OCI-M1 (cell line): ENCODE measurements at regions not wholly inside any gene's neighbourhood (a gene's known extent, or its start where the extent isn't known, plus 50 kb on each side); places are given as distances from the start of the nearest gene placed in this dataset.
"Not testable (repeated sequence)": the region's sequence is repeated elsewhere in the genome, so short reads cannot be mapped to it uniquely, and the experiment has no call there.

Experiments
- DNase-seq: peaks from one replicate; lab custom pipeline; 2025; lab: John Stamatoyannopoulos, UW

DNA sequence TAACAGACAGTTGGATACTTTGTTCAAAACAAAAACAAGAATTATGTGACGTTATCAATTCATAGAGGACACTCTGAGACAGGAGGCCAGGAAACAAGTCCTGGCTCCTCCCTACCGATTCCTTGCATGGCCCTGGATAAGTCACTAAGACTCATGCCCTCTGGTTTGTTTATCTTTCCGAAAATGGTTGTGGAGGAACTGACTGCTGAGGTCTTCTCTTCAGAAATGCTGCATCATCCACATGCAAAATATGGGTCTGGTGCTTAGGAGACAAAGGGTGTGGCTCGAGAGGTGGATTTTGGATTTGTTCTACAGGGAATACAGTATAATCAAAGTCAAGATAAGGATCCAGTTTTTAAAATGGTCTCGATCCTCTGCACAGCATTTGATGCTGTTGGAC lies 130.9 kb downstream of the RELL1 start:
- DNase-seq = peak; percentile 33

DNA sequence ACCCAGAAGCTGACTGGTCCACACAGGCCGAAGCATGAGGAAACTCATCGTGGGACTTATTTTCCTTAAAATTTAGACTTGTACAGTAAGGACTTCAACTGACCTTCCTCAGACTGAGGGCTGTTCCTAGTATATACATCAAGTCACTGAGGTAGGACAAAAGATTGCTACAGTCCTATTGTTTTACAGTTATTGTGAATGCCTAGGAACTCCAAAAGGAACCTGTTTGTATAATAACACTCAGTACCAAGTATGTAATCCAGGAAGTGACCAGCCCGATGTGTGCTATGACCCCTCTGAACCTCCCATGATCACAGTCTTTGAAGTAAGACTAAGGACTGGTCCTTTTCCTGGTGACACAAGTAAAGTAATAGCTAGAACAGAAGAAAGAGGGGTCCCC lies 136.3 kb downstream of the RELL1 start:
- DNase-seq = not testable (repeated sequence)

DNA sequence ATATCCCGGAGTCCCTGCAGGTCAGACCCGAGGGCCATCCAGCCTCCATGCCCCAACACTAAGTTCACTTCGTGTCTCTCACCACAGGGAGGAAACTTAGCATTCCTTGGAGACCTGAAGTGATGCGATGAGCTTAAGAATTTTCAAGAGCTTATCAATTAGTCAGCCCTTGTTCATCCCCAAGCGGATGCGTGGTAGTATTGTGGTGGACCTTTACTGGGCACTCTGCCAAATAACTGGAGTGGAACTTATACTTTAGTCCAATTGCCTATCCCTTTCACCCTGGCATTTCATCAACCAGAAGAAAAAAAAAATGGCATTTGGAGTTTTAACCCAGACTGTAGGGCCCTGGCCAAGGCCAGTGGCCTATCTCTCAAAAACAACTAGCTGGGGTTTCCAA lies 137.1 kb downstream of the RELL1 start:
- no peak for DNase-seq

DNA sequence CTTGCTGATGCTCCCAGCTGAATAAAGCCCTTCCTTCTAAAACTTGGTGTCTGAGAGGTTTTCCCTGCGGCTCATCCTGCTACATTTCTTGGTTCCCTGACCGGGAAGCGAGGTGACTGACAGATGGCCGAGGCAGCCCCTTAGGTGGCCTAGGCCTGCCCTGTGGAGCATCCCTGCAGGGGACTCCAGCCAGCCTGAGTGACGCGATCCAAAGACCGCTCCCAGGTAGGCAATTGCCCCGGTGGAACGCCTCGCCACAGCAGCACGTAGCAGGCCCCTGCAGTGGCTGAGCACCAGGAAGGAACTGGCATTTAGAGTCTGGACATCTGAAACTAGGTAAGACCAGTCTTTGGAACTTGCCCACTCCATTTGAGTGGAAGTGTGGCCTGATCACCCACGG lies 139.6 kb downstream of the RELL1 start:
- no peak for DNase-seq

DNA sequence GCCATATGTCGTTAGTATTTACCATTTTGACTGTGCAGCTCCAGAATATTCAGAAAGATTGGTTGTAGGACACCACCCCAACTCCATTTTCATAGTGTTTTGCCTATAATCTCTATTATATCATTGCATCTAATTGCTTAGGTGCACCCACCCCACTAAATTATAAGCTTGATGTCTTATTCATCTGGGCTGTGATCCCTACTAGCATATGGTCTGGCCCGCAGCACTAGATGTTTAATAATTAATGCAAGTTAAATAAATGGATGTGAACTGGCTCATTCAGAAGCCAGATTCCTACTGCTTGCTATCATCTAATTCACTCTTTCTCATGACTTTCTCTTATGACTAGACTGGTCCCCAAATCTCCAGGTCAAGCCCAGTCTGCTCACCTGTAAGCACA lies 143.5 kb downstream of the RELL1 start:
- no peak for DNase-seq

DNA sequence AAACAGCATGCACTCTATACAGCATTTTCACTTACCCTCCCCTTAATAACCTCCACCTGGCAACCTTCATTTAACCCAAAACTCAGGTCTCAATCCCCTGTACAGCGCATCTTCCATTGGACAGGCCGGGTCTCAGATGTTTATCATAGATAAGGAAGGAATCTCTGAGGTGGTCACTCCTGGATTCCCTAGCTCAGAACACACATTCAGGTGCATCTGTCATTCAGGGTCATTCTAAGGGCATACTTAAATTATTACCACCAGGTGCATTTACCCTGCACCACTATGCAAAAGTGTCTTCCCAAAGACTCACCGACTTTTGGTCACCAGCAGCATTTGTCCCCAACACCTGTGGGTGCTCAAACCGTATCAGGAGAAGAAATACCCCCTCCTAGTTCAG lies 144.2 kb downstream of the RELL1 start:
- DNase-seq = no peak

DNA sequence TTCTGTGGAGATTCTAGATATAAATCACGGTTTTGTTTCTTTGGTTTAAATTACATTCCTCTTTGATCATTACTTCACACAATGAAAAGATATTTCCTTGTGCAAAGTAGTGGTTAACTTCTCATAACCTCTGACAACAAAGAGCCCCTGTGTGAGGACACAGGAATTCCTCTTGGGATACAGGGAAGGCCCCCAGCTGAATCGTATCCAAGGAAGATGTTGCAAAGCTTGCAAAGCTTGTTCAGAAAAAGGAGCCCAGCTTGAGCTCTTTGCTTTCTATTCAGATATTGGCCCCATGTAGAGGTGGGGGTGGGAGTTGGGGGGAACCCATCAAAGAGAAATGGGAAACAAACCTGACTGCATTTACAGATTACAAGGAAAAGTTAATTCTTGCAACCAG lies 145.7 kb downstream of the RELL1 start:
- no peak for DNase-seq

DNA sequence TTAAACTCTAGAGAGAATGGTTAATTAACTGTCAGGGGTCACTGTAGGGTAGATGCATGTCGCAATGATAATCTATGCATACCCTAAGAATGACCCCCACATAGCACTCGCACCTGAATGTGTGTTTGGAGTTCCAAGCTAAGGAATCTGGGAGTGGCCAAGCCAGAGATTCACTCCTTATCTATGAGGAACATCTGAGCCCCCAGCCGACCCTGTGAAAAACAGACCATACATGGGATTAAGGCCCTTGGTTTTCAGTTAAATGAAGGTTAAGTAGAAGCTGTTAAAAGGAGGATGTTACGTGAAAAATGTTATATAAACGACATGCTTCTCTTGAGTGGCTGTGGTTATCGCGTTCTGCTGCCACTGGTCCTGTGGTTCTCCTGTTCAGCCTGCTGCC lies 147.2 kb downstream of the RELL1 start:
- DNase-seq = no peak

DNA sequence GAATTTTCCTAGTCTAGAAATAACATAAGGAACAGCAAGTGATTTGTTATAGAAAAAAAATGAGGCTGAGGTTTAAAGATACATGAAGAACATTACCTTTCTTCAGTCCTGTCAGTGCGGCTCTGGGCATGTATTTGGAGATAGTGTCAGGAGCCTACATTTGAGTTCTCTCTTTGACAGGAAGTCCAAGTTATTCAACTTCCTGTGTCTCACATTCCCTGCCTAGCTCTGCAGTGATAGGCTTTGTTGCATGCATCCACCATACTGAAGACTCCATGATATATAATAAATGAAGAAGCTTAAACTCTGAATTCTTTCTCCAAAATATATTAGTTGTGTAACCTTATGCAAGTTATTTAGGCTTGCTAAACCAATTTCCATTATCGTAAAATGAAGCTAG lies 148.7 kb downstream of the RELL1 start:
- DNase-seq = no peak

DNA sequence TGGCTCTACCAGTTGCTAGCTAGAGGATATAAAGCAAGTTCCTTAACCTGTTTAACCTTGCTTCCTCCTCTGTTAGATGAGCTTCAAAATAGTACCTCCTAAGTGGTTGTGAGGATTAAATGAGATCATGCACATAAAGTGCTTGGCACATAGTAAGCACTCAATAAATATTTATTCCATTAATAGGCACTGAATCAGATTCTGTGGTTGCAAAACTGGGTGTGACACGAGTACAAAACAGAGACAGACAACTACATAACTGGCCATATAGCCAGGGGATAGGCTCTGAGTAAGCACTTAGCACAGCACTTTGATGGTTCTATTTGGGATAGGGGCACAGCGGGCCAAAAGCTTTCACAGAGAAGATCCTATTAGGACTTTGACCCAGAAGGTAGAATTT lies 150.3 kb downstream of the RELL1 start:
- no peak for DNase-seq

DNA sequence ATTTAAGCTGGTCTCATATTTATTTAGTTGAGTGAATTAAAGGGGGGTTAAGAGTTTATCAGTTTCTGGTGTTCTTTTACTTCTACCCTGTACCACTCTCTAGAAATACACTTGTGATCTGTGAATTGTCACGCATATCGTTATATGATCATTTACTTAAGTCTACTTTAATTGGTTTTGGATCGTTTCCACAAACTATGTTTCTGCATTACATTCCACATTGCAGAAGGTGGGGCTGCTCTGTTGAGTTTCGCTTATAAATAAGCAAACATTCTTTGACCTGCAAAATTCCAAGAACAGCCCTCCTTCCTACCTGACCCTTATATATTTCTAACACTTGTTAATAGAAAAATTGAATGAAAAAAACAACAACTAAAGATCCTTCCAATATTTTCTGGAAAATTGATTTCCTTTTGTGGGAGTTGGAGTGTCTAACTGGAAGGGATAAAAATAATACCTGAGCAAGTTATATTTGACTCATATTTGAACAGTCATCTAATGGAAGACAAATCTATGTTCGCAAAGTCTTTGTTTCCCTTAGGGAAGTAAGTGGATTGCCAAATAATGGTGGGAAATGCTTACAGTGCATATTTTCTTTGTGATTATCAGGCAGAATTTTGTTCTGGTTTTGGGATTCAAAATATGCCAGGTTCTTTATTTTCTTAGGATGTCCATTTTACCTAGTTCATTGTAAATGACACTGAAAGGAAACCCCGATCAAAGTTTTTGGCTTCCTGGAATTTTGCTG lies 152.7 kb downstream of the RELL1 start:
- DNase-seq = no peak

DNA sequence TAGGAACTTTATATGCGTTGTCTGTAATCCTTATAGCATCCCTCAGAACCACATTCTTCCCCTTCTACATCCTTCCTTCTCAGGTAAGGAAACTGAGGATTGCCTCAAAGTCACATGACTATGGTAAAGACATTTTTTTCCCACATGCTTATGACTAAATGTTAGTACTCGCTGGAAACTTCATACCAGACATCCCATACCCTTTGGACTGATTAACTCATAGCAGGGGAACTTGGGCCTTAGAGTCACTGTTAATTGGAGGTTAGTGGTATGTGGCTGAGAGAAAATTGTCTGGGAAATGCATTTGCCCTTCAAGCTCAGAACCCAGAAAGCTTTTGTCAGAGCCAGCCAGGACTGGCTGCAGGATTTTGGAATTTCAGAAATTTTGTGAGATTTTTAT lies 155.0 kb downstream of the RELL1 start:
- DNase-seq = no peak

DNA sequence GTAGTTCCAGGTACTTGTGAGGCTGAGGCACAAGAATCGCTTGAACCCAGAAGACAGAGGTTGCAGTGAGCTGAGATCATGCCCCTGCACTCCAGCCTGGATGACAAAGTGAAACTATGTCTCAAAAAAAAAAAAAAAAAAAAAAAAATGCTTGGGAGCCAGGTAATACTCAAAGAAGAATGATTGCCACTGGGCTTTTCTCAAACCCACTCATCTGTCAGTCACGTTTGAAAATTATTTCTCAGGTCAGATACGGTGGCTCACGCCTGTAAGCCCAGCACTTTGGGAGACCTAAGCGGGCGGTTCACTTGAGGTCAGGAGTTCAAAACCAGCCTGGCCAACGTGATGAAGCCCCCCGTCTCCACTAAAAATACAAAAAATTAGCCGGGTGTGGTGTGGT lies 155.7 kb downstream of the RELL1 start:
- no peak for DNase-seq

DNA sequence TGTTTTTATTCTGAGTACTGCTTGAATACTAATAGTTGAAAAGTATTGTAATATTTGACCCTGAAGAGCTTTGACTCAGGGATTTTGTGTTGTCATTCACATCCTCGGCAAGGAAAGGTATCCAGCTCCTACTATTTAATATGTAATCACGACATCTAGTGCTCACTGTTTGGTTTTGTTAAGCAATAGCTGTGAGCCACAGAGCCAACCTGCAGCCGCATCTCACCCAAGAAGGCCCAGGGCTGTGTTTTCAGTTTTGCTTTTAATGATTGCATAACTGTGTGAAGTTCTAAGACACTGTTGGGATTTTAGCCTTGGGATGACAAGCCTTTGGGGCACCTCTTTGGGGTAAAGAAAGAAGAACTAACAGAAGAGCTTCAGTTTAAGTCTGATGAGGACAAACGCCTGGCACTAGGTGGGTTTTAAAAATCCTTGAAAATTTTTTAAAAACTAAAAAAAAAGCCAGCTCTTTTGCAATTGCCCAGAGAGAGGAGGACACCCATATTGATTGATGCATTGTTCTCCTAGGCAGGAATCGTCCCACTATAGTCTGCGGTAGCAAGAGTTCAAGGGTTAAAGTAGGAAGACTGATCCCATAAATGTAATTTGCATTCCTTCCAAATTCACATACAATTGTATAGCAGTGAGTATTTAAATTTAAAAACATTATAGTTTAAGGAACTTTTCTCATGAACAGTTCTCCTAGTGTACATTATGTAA lies 157.8 kb downstream of the RELL1 start:
- peak; percentile 62 for DNase-seq

DNA sequence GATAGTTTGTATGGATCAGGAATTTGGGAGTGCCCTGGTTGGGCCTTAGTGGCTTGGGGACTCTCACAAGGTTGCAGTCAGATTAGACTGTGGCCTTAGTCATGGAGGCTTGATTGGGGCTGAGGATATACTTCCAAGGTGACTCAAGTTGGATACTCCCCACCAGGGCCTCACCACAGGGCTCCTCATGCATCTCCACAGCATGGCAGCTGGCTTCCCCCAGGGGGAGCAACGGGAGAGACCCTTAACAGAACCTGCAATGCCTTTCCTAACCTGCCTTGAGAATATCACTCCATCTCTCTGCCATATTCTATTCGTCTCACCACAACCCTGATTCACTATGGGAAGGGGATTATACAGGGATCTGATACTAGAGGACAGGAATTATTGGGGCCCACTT lies 161.9 kb downstream of the RELL1 start:
- no peak for DNase-seq

DNA sequence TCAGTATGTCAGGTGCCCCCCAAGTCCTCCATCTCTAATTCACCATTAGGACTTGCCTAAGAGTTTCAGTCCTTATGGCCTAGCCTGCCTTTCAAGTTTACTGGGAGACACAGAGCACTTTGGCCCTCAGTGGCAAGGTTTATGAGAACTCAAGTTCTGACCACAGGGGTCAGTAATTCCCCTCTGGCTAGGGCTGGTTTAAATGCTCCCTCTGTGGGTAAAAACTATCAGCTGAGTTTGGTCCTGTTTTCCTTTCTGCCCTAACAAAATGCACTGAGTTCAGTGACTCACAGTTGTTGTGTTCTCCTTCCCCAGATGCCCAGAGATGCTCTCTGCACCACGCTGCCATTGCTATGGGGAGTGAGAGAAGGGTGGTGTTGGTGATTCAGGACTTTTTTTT lies 163.2 kb downstream of the RELL1 start:
- DNase-seq = no peak

DNA sequence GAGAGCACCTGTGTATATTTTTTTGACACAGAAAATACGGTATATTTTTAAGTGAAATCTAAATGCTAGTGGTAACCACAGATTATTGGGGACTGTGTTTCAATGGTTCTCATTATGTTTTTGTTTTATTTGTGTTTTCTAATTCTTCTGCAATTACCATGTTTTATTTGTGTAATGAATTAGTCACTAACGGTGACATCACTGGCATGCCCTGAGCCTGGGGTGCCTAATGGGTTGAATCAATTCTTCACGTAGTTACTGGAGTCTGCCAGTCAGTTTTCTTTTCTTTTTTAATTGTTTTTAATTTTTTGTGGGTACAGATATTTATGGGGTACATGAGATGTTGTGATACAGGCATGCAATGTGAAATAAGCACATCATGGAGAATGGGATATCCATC lies 168.8 kb downstream of the RELL1 start:
- no peak for DNase-seq

DNA sequence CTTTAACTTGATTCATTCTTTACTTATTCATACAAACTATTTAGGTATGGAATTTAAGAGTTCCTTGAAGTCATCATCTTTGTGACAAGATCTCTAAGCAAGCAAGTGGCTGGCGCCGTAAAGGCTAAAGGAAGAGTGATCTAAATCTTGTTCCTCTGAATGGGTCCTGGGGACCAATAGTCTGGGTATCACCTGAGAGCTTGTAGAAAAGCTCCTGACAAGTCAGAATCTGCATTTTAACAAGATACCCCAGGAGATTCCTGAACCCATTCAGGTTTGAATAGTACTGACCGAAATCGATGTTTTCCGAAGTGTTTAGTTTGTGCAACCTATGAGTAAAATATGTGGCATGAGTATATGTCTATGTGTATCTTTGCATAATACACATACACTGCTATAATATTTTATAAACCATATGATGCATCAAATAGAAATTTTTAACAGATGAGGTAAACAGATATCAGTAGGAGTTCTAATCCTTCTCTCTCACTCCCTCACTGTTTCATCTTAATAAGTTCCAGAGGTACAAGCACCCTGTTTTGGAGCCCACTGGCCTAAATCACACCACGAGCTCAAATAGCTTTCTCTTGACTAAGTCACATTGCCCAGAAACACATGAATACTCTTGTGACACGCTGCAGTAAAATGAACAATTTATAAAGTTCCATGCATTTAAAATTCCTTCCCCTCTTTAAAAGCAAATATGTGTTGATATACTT lies 170.0 kb downstream of the RELL1 start:
- no peak for DNase-seq

DNA sequence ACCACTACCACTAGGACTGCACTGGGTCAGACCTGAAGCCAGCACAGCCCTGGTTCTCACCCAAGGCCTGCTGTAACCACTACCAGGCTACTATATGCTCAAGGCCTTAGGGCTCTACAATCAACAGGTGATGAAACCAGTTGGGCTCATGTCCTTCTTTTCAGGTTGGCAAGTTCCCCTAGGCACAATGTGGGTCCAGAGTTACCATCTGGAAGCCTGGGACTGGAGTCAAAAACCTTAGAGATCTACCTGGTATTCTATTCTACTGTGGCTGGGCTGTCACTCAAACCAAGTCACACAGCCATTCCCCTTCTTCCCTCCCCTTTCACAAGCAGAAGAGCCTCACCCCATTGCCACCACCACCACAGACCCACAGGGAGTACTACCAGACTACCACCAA lies 175.6 kb downstream of the RELL1 start:
- no peak for DNase-seq

DNA sequence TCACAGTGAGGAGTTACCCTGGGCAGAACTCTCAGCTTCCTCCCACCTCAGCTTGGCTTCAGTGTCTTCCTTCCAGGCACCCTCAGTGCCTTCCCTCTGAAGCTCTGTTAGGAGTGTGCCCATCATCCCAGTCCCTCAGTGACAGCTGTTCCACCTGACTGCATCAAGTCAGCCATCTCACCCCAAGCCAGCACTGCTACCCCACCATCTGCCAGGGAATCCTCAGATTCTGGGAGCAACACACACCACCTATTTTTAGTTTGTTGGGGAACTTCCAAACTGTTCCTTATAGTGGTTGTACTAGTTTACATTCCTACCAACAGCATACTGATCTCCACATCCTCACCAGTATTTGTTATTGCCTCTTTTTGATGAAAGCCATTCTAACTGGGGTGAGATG lies 182.9 kb downstream of the RELL1 start:
- no peak for DNase-seq

DNA sequence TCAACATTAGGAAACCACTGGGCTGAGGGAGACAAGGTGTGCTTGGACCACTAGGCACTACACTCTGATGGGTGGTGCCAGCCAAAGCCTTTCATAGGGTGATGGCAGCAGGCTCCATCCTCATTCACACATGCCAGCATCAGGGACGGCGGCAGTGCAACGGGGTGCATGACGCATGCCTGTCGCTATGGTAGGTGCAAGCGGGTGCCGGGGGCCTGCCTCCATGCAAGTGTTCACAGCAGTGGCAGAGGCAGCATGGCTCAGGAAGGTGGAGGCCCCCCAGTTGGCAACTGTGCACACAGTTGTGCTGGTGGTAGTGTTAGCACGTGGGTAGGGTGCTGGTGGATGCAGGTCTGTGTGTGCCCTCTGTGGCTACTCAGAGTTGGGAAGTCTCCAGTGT lies 184.1 kb downstream of the RELL1 start:
- DNase-seq = no peak
